Medulla oblongata (tissue), 1 donor: ENCODE measurements at regions not wholly inside any gene's neighbourhood (a gene's known extent, or its start where the extent isn't known, plus 50 kb on each side); places are given as distances from the start of the nearest gene placed in this dataset.
"Not testable (repeated sequence)": the region's sequence is repeated elsewhere in the genome, so short reads cannot be mapped to it uniquely, and the experiment has no call there.

ENCODE experiments used
- DNase-seq: peaks from one replicate; pipeline ENCODE4 v3.0.0-alpha.2; 2015; ENCODE audit errors: extremely low spot score

DNA sequence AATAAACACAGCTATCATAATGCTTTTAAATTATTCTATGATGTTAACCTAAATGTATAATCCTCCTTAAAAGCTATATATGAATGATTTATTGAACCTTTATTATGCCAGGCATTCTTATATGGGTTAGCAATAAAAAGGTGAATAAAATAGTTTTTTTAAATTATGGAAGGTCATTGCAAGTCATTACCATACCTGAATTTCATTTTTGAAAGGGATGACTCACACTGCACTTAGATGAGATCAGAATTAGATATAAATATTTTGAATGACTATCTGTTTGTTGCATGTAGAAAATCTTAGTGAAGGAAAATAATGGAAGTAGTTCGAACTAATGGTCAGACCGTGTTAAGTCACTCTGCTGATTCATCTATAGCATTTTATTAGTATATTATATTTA is 822.3 kb downstream of the LUZP2 start:
- no peak for DNase-seq

DNA sequence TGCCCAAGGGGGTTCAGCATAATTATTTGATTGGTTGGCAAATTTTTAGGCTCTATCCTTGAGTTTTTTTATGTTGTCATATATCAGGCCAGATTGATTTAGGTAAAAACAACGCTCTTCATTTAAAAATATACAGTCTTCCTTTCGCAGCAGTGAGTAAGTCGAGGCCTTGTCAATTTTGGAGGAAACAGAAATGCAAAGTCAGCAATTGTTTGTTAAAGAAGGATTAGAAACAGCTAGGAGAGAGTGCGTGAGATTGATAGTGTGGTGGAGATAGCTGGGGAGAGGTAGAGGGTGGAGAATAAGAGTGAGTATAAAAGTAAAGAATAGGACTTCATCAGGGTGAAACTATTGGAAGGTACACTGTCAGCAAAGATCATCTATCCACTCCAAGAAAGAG is 830.8 kb downstream of the LUZP2 start:
- DNase-seq: no peak

DNA sequence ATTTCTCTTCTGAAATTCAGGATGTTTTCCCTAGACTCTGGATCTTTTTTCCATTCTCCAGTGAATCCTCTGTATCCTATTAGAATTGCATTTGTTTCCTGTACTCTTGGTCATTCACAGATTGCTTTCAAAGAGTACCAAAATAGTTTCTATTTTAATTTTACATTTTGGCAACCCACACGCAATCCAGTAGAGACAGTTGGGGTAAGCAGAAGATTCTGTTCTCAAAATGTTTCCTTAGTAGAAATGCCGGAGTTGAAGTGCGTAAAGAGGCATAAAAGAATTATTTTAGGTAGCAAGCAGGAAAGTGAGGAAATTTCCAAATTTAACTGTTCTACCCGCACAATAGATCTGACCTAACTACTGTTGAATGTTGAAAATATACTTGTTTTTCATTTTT is 842.4 kb downstream of the LUZP2 start:
- DNase-seq: no peak

DNA sequence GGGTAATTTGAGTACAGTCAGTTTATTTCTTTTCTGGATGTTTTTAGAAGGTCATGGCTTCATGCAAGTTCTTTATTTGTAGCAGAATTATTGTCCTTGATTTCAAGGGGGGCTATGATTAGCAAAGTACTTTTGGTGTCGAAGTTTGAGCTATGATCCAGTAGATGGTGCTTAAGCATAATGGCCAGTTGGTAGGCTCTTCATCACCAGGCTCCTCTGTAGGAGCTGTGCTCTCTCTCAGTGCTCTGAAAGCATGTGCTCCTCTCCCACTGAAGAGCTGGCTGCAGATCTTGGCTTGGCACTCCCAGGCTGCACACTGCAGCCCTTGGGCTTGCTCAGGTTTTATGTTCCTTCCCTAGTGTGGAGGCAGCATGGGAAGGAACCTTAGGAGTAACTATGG is 852.7 kb downstream of the LUZP2 start:
- DNase-seq: no peak

DNA sequence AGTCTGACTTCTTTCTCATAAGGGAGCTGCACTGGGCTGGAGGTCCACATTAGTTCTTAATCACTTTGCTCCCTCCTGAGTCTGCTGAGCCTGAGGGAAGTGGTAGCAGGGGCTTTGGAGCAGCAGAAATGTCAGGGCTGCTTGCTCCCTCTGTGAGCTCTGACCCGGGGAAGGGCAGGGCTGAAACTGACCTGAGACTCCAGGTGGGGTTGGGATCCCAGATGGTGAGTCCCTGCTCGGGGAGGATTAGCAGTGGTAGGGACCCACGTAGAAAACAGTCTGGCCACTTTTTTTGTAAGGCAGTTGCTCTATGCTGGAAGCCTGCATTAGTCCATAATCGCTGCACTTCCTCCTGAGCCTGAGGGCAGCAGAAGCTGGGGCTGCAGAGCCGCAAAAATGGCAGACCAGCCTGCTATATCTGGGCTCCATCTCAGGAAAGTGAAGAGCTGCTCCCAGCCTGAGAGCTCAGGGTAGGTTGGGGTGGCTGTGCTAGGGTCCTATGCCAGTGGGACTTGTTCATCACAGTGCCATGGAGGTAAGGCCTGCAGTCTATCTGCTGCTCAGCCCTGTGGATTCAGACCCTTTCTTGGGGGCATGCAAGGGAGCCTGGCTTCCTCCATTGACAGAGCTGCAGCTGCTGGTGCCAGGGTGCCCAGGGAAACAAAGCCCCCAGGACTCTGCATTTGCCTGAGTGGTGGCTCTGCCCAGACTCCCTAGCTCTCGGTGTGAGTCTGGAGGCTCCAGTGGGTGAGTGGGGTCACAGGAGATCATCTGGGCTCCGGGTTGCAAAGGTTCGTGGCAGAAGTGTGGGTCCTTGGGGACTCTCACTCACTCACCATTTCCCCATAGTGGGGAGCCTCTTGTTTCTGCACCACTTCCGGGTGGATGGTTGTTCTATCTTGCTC is 854.3 kb downstream of the LUZP2 start:
- DNase-seq: no peak

DNA sequence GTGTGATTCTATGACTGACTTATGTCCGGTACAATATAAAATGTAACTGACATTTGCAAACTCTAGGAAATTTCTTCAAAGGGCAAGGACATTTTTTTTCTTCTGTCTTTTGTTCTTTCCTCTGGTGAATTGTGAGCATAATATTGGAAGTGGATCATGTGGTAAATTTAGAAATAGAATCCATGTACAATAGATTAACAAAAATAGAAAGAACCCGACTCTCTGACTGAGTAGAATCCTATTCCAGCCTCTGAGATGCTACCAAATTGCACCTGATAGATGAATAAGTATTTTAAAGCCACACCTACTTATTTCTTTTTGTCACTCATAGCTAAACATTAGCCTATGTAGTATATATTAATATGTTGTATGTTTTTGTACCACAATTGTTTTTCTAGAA is 860.3 kb downstream of the LUZP2 start:
- DNase-seq: no peak

DNA sequence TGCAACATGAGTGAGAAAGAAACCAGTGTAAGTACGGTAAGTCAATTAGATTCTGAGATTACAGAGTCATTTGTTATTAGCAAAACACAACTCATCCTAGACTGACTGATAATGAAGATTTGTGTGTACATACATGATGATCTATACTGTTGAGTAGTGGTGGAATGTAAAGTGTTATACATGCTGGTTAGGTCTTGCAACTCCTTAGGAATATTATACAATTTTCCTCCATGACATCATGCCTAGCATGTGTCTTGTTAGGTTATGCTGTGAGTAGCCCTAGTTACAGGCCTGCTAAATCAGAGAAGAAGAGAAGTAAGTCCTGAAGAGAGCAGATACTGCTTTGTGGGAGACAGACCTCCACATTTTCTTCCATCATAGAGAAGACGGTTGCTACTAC is 880.6 kb downstream of the LUZP2 start:
- DNase-seq: no peak

DNA sequence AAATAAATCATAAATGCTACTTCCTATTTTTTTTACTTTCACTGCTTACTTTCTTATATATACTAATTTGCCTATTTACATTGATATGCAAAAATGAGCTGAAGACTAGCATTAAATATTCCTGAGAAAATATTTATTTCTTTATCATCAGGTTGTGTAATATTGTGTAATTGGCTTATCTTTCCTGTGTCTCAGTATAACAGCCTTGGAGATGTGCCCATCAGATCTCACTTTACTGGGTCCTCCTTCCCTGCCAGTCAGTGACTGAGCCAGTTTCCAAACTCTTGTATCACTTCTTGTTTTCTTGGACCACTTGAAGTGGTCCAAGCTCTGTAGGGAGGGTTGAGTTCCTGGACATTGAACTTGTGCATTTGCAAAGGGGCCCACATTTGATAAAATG is 900.0 kb downstream of the LUZP2 start:
- DNase-seq: no peak

DNA sequence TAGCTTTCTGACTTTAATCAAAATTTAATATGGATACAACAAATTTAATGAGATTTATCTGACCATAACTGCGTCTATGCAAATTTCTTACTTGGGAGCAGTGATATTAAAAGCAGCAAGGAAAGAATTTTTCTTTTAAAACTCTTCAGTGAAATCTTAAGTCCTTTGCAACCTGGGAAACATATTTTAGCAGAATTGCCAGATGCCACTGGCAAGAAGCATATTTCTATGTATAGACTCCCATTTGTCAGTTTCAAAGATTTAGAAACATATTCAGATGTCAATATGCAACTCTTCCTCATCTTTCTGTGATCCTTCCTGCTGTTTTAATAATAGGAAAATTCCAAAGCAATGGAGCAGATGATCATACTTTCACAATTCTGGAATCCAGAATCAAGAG is 911.3 kb downstream of the LUZP2 start:
- DNase-seq: no peak

DNA sequence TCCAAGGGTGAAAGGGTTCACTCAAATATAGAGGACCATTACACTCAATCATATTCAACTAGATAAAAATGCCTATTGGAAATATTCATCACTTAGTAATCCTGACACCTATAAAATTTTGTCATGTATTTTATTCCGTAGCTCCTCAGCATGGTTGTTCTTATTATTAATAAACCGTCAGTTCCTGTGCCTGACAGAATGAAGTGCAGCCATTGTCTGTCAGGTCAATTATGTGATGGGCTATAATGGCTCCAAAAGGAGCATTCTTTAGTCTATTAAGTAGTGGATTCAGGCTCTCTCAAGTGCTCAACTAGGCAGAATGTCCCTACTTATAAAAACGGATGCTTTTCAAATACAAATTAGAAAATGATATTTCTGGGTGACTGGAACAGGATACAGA is 916.1 kb upstream of the ANO3 start:
- DNase-seq: no peak

DNA sequence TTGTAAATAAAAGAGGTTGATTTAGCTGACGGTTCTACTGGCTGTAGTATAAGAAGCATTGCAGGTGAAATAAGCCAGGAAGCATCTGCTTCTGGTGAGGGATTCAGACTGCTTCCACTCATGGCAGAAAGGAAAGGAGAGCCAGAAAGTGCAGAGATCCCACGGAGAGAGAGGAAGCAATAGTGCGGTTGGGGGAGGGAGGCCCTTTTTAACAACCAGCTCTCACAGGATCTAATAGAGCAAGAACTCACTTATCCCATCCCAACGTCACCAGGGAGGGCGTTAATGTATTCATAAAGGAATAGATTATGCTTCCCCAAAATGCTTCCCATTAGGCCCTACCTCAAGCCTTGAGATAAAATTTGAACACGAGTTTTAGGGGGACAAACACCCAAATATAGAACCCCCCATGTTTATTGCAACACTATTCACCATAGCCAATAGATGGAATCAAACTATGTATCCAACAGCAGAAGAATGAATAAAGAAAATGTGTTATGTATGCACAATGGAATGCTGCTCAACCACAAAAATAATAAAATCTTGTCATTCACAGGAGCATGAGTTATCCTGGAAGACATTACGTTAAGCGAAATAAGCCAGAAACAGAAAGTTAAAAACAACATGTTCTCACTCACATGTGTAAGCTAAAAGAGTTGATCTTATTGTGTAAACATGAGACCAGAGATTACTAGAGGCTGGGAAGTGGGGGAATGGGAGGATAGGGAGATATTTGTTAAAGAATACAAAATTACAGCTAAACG is 908.3 kb upstream of the ANO3 start:
- DNase-seq: no peak

DNA sequence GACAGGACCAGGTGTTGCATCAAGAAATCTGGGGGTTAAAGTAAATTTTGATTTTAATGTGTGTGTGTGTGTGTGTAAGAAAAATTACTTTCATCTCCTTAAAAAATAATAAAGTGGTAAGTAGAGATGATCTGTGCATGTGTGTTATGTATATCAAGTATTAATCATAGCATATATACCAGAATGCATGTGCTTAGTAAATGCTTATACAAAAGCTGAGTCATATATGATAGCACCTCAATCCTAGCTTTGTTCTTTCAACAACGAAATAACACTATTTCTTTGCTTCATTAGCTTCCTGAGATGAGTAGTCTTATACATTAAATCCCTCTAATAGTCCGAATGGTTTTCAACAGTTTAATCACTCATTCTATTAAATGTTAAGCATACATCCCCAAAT is 899.6 kb upstream of the ANO3 start:
- no peak for DNase-seq

DNA sequence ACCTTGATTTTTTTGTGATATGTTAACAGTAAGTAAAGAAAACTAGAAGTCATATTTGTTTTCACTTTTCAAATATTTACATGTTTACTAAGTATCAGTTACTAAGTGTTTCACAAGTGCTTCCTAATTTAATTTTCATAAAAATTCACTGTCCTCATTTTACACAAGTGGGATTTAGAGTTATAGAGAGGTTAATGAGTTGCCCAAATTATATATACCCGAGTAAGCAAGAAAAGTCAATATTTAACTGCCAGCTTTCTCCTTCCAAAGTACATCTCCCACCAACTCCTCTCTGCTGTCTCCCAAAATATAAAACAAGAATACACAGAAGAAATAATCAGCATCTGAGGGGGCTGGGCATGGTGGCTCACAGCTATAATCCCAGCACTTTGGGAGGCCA is 896.7 kb upstream of the ANO3 start:
- no peak for DNase-seq

DNA sequence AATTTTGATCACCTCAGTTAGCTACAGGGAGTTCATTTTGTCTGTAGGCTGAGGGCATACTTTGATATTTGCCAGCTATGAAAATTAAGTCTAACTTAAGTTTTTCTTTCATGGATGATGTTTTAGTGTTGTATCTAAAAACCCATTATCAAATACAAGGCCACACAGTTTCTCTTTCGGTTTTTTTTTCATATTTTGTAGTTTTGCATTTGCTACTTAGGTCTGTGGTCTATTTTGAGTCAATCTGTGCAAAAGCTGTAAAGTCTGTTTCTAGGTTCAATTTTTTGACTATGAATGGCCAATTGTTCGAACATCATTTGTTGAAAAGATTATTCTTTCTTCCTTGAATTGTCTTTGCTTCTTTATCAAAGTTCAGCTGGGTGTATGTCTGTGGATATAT is 895.6 kb upstream of the ANO3 start:
- no peak for DNase-seq

DNA sequence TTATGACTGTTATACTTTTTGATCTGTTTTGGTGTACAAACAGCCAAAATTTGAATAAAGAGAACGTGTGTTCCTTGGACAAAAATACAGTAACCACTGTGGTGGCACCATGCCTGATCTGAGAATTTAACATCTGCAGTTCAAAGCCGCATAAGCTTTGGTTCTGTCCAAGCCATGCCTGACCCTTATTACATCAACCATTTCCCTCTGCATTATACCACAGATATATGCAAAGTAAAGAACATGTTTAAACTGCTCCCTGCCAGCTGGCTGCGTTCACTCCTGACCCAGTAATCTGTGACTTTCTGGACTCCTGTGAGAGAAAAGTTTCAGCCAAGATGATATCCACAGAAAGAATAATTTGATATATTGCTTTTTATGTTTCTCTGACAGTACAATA is 890.5 kb upstream of the ANO3 start:
- no peak for DNase-seq

DNA sequence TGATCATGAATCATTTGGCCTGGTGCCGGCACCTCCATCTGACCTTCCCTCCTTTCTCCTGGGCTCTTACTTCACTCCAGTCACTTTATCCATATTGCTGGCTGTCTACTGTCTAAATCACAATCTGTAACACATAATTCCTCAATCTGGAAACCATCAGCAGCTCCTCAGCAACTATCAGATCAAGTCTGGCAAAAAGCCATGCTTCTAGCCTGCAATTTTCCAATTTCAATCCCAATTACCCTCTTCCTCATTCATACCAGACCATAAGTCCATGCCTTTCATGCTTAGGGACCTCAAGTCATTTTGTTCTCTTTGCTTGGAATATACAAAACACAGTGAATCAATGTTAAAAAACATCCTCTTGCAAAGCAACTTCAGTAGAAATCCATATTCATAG is 882.8 kb upstream of the ANO3 start:
- DNase-seq: no peak

DNA sequence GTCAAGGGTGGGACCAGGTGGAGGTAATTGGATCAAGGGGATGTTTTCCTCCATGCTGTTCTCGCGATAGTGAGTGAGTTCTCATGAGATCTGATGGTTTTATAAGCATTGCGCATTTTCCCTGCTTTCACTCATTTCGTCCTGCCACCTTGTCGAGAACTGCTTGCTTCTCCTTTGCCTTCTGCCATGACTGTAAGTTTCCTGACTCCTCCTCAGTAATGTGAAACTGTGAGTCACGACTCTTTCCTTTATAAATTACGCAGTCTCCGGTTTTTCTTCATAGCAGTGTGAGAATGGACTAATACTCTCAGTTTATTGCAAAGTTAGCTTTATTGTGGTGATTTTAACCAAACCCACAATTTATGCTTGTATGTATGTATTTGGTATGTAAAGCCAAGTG is 878.5 kb upstream of the ANO3 start:
- DNase-seq: no peak

DNA sequence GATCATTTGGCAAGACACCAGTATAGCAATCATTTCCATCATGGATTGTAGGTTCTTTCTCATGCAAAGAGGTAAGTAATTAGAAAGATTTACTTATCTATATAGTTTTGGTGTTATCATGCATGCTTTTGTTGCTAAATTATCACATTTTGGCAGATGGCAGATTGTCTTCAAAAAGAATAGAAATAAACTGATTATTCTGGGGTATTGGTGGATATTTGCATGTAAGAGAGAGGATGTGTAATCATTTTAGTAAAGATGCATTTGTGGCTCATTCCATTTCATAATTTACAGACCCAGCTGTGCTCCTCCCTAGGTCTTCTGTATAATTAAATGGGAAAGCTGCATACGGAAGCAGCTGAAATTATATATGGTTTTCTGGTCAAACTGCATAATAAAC is 875.7 kb upstream of the ANO3 start:
- DNase-seq: no peak

DNA sequence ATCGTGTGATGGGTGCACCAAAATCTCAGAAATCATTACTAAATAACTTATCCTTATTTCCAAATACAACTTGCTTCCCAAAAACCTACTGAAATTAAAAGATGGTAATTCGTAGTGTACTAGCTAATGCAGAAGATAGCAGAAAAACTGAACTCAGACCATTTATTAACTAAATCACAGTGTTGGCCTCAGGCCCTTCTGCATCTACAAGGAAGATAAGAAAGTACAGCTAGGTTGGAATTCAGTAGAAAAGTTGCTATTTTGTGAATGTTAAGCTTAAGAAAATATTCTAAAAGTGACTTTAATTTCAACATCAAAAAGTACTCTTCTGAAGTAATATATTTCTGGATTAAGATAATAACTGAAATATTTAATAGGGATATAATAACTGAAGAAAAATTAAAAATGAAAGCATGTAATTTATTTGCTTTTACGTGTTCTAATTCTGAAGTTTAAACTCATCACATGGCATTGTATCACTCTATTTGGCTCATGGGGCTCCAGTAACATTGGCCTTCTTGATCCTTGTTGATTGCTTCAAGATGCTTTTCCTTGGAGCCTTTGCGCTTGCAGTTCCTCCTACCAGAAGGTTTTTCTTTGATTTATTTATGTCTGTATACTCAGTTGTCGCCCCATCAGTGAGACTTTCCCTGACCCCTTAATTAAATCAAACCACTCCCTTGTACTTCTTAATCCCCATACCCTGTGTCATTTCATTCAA is 847.9 kb upstream of the ANO3 start:
- no peak for DNase-seq

DNA sequence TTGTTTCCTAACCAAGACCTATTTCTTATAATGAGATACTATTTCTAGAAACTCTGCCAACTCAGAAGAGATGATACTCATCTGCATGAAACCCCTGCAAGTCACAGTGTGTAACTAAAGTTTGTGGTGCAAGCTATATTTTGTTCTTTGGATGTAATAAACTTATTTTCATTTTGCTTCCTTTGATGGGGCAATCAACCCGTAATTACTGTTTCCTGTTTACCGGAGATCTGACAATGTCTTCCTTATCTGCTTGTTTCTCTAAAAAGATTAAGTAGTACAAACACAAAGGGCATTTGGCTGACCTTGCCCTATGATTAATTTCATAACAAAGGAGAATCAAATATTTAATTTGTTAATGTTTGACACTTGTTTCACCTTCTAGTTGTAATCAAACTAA is 846.6 kb upstream of the ANO3 start:
- no peak for DNase-seq

DNA sequence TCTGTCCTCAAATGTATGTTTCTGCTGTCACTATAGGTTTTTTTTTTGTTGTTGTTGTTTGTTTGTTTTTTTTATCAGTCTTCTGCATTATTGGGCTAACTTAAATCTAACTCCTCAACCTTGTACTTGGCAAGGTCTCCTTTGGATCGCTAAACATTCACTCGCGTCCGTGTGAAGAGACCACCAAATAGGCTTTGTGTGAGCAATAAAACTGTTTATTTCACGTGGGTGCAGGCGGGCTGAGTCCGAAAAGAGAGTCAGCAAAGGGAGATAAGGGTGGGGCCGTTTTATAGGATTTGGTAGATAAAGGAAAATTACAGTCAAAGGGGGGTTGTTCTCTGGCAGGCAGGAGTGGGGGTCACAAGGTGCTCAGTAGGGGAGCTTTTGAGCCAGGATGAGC is 845.6 kb upstream of the ANO3 start:
- DNase-seq: not testable (repeated sequence)

DNA sequence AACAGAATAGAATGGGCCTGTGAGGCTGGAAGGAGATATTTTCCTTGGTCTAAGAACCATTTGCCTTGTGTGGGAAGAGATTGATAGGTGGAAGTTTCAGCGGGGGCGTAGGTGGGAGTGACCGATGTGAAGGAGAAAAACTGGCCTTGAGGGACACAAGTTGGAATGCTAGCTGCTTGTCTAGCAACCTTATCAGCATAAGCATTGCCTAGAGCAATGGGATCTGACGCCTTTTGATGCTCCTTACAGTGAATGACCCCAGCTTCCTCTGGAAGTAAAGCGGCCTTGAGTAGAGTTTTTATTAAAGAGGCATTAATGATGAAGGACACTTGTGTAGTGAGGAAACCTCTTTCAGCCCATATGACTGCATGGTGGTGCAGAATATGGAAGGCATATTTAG is 843.8 kb upstream of the ANO3 start:
- not testable (repeated sequence) for DNase-seq

DNA sequence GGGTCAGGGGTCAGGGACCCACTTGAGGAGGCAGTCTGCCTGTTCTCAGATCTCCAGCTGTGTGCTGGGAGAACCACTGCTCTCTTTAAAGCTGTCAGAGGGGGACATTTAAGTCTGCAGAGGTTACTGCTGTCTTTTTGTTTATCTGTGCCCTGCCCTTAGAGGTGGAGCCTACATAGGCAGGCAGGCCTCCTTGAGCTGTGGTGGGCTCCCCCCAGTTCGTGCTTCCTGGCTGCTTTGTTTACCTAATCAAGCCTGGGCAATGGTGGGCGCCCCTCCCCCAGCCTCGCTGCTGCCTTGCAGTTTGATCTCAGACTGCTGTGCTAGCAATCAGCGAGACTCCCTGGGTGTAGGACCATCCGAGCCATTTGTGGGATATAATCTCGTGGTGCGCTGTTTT is 830.5 kb upstream of the ANO3 start:
- not testable (repeated sequence) for DNase-seq
